NOMO-1 (cell line): ENCODE measurements at regions not wholly inside any gene's neighbourhood (a gene's known extent, or its start where the extent isn't known, plus 50 kb on each side); places are given as distances from the start of the nearest gene placed in this dataset.

Experiments
- DNase-seq, 2 experiments: peaks; one replicate each; lab custom pipeline; 2025; ENCODE audit not compliant: unreplicated experiment in 2 of 2; lab: John Stamatoyannopoulos, UW

DNA sequence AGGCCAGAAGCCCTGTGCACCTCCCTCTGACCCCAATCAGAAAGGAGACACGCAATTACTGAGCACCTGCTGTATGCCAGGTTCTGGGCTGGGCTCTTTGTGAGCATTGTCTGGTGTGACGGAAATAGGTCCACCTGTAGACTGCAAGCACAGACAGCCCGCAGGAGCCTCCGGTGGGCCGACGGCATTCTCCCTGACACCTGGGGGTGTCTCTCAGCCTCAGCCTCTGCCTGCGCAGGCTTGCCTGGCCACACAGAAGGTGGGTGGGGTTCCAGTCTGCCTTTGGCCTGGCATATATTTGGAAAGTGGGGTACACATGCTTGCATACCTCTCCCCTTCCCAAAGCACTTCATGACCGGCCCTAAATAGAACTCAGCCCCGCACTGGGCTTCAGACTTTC lies 129.3 kb downstream of the BUD13 start:
- no peak for DNase-seq

DNA sequence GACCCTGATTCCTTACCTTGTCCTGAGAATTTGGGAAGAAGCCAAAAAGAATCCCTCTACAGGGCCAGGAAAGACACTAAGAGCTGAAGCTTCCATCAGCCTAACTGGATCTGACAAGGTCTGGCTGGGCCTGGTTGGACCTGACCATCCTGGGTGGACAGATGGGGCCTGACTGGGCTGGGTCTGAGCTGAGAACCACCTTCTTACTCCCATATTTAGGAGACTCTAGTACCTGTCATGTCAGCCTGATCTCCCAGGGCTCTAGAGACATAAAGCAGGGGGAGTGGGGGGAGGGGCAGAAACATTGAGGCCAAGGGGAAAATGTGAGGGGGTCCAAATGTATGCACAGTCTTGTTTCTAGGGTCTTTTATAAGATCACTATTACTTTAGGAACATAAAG lies 129.9 kb downstream of the BUD13 start:
- DNase-seq = no peak

DNA sequence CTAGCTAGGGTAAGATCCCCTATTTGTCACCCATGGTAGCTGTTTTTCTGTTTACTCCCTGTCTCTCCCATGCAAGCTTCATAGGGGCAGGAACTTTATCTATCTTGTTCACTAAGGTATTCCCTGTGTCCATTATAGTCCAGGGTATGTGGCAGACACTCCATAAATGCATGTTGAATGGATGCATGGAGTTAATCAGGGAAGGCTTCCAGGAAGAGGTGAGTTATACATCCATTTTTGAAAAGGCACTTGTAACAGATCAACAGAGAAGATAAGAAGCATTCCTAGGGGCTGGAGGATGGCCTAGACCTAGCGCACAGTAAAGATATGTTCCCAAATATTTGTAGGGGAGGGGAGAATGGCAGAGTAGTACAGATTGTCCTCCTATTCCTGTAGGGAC lies 130.3 kb downstream of the BUD13 start:
- DNase-seq = no peak

DNA sequence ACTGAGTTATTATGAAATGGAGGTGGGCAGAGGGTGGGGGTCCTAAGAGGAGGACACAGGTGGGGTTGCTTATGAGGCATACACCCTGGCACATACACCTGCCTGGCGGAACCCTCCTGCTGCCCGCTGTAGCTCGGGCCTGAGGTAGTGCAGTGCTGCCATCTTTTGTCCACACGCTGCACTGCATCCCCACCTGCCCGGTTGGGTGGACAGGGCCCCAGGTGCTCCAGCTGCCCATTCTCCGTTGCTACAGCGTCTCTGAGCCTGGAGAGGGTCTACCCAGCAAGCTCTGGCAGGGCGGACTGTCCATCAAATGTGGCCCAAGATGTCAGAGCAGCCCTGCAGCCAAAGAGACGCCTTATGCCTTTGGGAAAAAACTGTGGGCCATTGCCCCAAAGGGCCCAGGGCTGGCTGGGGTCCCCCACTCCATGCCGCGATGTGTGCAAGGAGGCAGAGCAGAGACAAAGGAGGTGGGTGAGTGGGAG lies 131.2 kb downstream of the BUD13 start:
- peak in 1 of 2 experiments; percentile 2 for DNase-seq

DNA sequence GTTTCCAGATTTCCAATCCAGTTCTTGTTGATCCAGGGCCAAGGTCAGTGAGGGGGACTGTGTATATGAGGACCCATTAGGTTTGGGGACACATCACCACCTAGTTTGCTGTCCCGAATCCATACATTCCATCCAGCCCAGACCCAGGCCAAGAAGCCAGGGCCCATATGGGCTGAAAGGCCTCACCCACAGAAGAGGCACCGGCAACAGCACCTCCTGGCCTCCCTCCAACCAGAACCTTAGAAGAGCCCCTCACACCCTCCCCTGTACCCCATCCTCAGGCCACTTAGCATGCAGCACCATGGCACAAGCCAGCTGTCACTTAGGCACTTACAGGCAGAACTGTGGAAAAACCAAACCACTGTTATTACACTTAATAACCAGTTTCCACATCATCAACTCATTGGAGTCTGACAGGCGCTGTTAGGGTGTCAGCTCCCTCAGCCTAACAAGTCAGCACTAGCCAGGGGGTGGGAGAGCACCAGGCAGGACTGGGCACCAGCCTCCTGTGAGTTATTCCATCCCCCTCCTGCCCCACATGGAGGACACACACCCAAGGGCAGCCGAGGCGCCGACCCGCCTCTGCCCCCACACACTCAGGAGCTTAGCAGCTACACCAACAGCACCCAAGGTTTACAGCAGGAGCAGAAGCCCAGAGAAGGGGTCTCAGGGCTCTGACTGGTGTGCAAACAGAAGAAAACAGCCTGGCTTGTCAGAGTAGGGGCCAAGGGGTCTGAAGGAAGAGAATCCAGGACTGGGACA lies 132.0 kb downstream of the BUD13 start:
- DNase-seq = no peak

DNA sequence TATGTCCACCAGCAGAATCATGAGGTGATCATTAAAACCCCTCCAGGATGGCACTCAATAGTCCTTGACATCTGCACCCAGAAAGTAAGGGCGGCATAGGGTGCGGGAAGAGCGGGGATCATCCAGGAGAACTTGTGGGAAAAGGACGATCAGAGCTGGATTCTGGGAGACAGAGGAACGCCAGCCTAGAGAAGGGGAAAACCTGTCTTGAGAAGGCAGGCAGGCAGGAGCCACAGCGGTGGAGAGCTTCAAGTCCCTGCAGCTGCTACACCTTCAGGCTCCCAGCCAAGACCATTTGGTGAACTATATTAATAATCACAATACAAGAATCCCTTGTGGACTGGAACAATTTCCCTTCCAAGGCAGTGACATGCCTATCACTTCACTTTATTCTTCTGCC lies 134.3 kb downstream of the BUD13 start:
- DNase-seq = no peak

DNA sequence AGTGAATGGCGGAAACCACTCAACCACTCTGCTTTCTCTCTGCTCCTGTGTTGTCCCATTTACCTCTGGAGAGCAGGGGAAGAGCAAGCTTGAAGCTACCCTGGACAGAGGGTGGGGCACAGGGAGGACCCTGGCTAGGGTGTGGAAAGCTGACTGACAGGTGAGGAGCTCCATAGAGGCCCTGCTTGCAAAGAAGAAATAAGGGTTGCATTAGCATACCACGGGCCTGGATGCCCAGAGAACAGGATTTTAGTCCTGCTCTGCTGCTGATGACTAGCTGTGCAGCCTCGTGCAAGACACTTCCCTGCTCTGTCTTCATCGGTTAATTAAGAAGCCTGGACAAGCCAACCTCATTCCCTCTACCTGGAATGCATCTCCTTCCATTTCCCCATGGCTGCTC lies 135.0 kb downstream of the BUD13 start:
- no peak for DNase-seq

DNA sequence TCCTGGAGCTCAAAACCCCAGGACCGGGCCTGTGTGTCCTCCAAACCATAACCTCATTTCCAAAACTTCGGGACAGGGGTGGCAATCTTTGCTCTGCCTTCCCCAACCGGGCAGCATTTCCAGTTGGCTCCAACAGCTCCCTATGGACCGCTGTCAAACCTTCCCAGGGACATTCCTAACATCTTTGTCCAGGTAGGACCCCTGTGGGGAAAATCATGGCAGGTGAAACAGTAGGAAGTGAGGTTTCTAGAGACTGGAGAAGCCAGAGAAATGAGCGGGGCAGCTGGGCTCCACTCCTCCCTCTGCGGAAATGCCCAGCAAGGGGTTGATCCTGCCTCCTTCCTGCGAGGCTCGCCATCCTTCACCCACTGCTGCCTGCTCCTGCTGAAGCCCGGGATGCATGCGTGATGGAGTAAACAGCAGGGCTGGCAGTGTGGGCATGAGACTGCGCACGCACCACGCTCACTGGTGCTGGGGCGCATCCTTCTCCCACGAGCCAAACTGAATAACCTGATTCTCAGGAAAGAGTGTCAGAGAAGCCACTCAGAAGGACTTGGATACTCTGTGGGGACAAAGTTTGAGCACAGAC lies 136.4 kb downstream of the BUD13 start:
- DNase-seq = no peak

DNA sequence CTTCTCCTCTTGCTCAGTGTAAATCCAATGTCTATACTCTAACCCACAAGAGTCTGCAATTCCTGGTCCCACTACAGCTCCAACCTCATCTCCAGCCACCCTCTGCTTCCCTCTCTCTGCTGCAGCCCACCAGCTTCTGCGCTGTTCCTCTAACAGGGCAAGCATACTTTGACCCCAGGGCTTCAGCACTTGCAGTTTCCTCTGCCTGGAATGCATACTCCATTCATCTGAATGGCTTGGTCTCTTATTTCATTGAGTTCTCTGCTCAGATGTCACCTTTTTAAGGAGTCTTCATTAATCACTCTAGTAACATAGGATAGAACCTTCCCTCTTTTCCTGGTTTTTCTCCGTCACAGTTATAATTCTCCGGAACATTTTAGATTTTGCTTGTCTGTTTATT lies 141.6 kb downstream of the BUD13 start:
- no peak for DNase-seq

DNA sequence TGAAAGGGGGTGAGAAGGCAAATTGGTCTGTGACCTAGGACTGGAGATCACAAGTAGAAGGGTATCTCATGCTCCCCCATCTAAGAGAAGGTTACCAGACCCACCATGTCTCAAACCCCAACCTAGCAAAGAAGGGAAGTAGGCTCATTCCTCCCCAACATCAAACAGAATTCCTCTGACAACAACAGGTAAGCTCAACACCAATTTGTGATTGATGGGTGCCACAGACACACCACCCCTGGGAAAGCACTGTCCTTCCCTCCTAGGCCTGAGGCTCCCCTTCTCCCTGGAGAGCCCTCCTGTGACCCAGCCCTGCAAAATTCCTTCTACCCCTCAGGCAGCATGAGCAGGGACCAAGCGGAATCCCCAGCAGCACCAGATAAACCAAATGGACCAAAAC lies 154.3 kb downstream of the BUD13 start:
- no peak for DNase-seq

DNA sequence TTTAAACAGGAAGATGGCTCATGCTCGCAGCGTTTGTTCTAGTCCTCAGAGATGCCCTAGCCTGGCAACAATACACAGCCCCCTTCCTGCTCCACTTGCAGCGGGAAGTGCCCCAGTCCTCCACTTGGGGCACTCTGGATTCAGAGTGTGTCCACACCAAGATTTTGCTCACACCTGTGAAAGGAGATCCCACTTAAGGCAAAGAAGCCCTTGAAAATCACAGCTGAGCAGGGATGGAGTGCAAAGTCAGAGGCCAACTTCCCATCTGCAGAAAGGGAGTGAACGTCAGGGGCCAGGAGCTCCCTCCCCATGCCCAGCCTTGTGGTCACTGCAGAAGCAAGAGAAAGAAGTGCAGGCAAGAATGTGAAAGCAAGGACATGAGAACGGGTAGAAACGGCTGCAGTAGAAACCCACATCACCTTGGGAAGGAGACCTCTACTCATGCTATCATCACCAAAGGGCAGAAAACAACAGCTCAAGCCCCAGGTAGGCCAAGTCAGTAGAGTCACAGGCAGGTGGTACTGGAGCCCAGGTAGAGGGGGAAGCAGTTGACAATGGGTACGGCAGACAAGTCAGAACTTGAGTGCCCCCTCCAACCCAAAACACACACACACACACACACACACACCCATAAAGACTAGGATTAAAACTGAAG lies 157.4 kb downstream of the BUD13 start:
- DNase-seq = no peak

DNA sequence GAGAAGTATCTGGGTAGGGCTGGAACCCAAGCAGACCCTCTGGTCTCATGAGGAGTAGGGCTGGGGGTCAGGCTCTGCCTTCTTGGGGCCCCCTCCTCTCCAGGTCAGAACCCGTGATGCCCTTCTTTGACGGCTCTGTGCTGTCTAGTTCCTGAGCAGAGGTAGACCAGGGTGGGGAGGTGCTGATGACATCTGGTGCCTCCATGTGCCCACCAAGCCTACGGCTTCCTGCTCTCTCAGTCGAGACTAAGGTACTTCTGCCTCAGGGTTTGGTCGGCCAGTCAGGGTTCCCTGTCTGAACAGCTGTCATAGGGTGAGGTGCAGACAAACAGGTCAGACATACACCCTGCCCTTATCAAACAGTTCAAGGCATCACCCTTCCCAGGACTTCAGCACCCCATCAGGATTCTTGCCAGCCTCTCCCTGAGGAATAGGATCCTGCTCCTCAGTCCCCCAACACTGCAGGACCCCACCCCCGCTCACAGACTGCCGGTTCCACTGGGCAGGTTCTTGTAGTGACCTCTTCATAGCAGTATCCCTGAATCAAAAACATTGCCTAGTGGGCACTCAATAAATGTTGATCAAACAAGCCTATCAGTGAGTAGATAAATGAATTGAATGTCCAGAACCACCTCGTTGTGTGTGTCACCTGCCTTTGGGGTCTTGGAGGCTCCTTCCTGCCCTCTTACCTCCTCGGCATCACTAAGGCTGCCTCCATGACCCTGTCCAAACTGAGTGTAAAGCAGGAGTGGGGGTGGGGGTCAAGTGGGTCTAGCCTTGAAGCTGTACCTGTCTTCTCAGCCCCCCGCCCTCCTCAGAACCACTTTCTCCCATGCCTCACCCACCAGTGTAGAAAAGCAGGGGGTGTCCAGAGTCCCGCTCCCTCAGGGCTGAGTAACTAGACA lies 158.2 kb downstream of the BUD13 start:
- no peak for DNase-seq

DNA sequence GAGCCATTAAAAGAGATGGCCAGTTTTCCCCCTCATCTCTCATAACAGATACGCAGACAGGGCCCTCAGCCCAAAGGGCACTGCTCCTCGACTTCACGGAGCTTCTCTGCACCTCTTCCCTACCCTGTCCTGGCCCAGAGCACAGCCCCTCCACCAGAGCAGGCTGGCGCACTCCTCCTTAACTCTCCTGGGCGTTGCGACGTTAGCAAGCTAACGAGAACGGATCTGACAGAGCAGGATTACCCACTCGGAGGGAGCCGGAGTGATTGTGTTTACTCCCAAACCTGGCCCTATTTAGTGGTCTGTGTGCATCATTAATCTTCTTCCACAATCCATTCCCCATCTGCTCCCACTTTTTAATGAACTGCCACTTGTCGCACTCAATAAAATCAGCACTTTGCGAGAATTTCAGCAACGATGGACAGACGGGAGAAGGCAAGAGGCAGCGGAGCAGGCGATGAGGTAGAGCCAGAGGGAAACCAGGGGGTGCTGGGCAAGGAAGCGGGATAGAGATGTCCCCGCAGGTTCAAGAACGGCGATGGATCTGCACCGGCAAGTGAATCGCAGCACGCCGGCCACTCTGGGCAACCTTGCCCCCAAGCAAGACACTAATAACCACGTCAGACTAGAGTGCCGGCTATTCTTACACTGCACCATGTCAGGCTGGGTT lies 159.4 kb downstream of the BUD13 start:
- no peak for DNase-seq

DNA sequence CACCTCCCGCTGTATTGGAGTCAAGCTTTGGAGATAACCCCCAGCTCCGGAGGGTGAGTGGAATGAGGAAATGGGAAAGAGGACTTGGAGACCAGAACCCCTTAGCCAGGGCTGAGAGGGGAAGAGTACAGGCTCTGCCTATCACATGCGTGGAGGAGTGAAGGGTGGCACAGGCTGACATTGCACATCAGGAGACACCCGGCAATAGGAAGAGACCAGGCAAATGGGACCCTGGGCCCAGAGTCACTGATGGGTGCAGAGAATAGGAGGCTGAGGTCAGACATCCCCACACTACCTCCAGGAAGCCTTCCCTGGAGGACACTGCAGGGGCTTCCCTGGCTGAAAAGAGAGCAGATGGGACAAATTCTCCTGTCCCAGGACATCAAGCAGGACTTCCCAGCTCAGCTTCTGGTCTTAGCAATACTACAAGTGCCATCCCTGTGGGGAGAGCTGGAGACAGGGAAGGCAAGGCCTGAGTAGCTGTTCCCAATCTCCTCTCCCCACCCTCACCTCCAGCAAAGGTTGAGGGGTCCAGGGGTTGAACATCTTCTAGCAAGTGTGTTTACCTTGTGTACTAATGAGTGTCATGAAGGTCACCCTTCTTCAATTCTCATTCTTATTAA lies 160.7 kb downstream of the BUD13 start:
- DNase-seq = no peak

DNA sequence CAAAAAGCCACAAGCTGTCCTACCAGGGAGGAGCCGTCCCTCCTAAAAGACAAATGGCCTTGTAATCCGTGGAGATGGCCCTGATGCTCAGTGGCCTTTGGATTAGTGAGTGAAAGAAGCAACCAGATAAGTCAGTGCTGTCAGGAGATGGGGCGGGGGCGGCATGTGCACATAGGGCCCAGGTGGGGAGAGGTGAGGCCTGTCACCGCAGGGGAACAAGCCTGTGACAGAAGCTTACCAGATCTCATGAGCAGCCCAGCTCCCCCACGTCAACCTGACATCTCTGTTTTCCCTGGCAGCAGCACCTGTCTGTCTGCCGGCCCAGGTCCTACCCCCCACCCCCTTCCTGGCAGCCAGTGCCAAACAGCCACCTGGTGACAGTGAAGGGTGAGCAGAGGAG lies 162.6 kb downstream of the BUD13 start:
- DNase-seq = no peak

DNA sequence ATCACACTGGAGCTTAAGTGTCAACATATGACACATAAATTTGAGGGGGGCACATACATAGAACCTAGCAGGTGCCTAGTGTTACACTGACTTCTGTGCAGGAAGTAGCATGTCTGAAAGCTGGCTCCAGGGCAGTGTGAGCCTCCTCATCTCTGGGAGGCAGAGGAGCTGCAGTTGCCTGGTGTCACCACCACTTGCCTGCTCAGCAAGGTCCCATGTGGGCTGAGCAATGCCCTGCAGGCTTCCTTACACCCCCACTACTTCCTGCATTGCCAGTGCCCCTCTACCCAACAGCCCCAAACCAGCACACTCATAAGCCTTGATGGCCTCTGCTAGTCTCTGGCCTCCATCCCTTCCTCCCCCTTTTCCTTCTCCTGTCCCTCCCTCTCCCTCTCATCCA lies 165.8 kb downstream of the BUD13 start:
- no peak for DNase-seq

DNA sequence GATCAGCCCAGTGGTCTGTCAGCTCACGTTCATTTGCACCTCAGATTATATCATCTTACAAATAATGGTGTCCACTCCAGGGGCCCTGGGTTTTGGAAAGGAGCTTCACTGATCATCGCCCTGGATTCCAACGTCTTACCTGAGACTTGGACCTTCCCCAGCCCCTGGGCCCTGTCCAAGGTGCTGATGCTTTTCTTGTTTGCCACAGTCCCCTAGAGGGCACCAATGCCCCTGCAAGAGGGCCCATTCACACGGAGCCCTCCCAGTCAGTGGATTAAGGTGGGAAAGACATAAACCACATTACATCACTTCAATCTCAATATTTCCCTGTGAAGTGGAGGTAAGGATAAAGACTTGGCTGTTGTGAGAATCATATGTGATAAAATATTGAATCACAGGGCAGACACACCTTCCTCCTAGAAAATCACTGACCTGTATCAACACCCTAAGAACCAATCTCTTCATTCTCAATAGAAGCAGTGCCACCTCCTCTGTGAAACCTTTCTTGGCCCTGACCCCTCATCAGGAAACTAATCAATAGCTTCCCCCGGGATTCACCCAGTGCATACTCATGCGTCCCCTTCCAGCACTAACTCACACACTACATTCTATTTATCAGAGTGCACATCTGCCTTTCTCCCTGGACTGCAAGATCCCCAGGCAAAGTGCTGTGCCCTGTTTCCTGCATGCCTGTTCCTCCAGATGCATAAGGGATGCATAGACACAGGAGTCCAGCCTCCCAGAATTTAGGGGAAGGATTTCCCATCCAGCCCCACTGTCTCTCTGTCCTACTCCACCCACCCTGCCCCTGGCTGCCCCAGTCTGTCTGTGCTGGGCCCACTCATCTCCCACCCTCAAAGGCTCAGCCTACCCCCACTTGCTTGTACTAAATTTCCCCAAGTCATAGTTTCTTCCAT lies 167.0 kb downstream of the BUD13 start:
- DNase-seq = peak in 1 of 2 experiments; percentile 31

DNA sequence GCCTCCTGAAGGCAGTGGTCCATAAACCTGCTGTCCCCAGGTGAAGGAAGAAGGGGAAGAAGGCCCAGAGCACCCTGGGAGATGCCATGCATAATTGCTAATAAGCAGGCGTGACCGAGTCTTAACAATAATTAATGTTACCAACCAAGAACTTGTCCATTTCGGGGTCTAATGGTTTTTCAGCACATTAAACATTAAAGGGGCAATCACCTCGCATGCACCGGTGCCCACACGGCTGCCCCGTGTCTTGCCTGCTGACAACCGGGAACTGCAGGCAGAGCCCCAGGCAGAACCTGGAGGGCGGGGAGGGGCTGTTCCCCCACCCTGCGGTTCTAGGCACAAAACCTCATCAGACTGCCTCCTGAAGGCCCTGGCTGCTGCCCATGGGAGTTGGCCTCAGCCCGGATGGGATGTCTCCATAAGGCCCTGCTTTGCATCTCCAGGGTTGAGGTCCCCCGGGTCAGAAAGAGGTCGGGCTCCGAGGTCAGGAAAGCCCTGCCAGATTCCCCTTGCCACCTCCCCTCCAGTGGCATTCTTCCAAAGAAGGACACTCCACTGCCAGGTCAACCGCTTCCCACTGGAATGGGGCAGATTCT lies 169.0 kb downstream of the BUD13 start:
- DNase-seq = no peak

DNA sequence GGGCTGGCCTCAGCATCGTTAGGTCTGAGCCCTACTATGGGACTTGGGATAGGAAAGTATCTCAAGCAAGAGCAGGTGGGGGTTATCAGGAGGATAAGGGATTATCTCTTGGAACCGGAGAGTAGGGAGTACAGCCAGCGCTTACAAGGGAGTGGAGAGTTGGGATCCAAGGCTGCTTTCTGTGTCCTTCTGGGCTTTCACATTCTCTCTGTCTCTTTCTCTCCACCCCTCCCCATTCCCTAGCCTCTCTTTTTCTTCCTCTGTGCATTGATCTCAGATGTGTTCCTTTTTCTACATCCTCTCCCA lies 170.2 kb downstream of the BUD13 start:
- DNase-seq = no peak
